ENCODE measurements at regions not wholly inside any gene's neighbourhood (a gene's known extent, or its start where the extent isn't known, plus 50 kb on each side); places are given as distances from the start of the nearest gene placed in this dataset.

- no peak overlapping the region for H3K4me2 ChIP-seq (ENCODE audit: low read length)
- no peaks in the 10 kb centered on the region for H3K79me2 ChIP-seq (ENCODE audit: insufficient read depth, low read length)
- TF ChIP-seq EZH2phosphoT487 (IDR thresholded peaks at IDR 0.05; ENCODE audit: borderline replicate concordance) (no peak), POLR2AphosphoS5 (IDR thresholded peaks at IDR 0.05; ENCODE audit: low read depth, low read length) (no peak), REST (IDR thresholded peaks at IDR 0.05; ENCODE audit: low read depth) (no peak), SIN3A (IDR thresholded peaks at IDR 0.05; ENCODE audit: low read depth) (no peak), ZFX (IDR thresholded peaks at IDR 0.05) (no peak), ATF3 (IDR thresholded peaks at IDR 0.05) (no peak), ZBTB33 (IDR thresholded peaks at IDR 0.05; ENCODE audit: extremely low read depth, insufficient replicate concordance, low read length) (no peak), ZNF274 (IDR thresholded peaks at IDR 0.05; ENCODE audit: low read depth, low read length) (no peak), EGR1 (IDR thresholded peaks at IDR 0.05; ENCODE audit: low read depth) (no peak), POLR2A (IDR thresholded peaks at IDR 0.05; ENCODE audit: borderline replicate concordance, extremely low read depth, insufficient read depth, insufficient read length) (no peak), YY1 (IDR thresholded peaks at IDR 0.05; ENCODE audit: extremely low read depth, insufficient replicate concordance, low read depth, low read length) (no peak), CTCF (IDR thresholded peaks at IDR 0.05 in 2 of 3, conservative IDR thresholded peaks at IDR 0.05 in 1 of 3; ENCODE audit: borderline replicate concordance in 1 of 3, insufficient read depth in 1 of 3, low read depth in 2 of 3, low read length in 2 of 3) (no peak)
- POLR2A ChIA-PET: no interaction called here
- no peaks in the 10 kb centered on the region for H3K4me1 ChIP-seq (ENCODE audit: control insufficient read depth in 1 of 2, insufficient read depth in 2 of 2, low read length in 2 of 2)
- CTCF ChIA-PET: no interaction called here
- H3K9me3 ChIP-seq (ENCODE audit: control insufficient read depth in 1 of 2, insufficient read depth in 1 of 2, low read depth in 1 of 2, low read length in 2 of 2): no peaks in the 10 kb centered on the region
- no peak overlapping the region for H3K4me3 ChIP-seq (replicated peaks in 1 of 2; ENCODE audit: low read depth in 1 of 2, low read length in 2 of 2)
- no peaks in the 10 kb centered on the region for H3K27me3 ChIP-seq (ENCODE audit: insufficient read depth, low read length)
- H2AFZ ChIP-seq (ENCODE audit: low read depth, low read length, poor library complexity, severe bottlenecking): no peak overlapping the region
- no peaks in the 10 kb centered on the region for H3K36me3 ChIP-seq (ENCODE audit: control insufficient read depth in 1 of 2, insufficient read depth in 2 of 2, low read length in 2 of 2)
- BruUV-seq (replicated peaks): no TSS peak
- no peak for ATAC-seq
- no peak overlapping the region for H3K9ac ChIP-seq (ENCODE audit: low read length)
- no peak overlapping the region for H3K27ac ChIP-seq (ENCODE audit: low read depth, low read length)
- H3K9me2 ChIP-seq (ENCODE audit: insufficient read depth): no peaks in the 10 kb centered on the region
- no peaks in the 10 kb centered on the region for H4K20me1 ChIP-seq (ENCODE audit: insufficient read depth)
- RAD21 ChIA-PET (ENCODE audit: low non-redundant PET in 1 of 2, low total read pairs in 2 of 2, uncharacterized antibody in 2 of 2, unreplicated experiment in 2 of 2): no interaction called here
- no peak for DNase-seq (ENCODE audit: low read depth, low spot score)
- intact Hi-C loops (cut with micrococcal nuclease): no loop called here
Measured at GRCh38 chr4:104073229-104073628, 353.4 kb upstream of the TACR3 start.
